PFSK-1 (cell line): ENCODE measurements at regions not wholly inside any gene's neighbourhood (a gene's known extent, or its start where the extent isn't known, plus 50 kb on each side); places are given as distances from the start of the nearest gene placed in this dataset.

Source experiments
- FOXP2 ChIP-seq: optimal IDR thresholded peaks from 2 replicates; pipeline ENCODE3; 2011; ENCODE audit warnings: borderline replicate concordance, control low read depth, inconsistent platforms; ENCODE audit not compliant: insufficient read depth; ENCODE audit errors: extremely low read length, extremely low read depth
- POLR2AphosphoS5 ChIP-seq: IDR thresholded peaks from 2 replicates; pipeline ENCODE4 v1.6.1; 2012; ENCODE audit warnings: low read depth, mild to moderate bottlenecking, control low read depth, low read length, moderate library complexity
- REST ChIP-seq, 2 experiments: IDR thresholded peaks; 2 replicates each; pipeline versions ENCODE4 v1.6.1 to v1.8.0; 2011 to 2012; ENCODE audit warnings: low read depth in 2 of 2, low read length in 2 of 2, control low read depth in 1 of 2, inconsistent platforms in 1 of 2, mild to moderate bottlenecking in 1 of 2, moderate library complexity in 1 of 2; ENCODE audit not compliant: insufficient read depth in 1 of 2
- SIN3A ChIP-seq: IDR thresholded peaks from 2 replicates; pipeline ENCODE4 v1.6.1; 2012; ENCODE audit warnings: mild to moderate bottlenecking, low read length, moderate library complexity, borderline replicate concordance; ENCODE audit not compliant: insufficient read depth
- TAF1 ChIP-seq: IDR thresholded peaks from 2 replicates; pipeline ENCODE4 v1.6.1; 2012; ENCODE audit warnings: low read length, control low read depth, borderline replicate concordance; ENCODE audit not compliant: insufficient read depth

DNA sequence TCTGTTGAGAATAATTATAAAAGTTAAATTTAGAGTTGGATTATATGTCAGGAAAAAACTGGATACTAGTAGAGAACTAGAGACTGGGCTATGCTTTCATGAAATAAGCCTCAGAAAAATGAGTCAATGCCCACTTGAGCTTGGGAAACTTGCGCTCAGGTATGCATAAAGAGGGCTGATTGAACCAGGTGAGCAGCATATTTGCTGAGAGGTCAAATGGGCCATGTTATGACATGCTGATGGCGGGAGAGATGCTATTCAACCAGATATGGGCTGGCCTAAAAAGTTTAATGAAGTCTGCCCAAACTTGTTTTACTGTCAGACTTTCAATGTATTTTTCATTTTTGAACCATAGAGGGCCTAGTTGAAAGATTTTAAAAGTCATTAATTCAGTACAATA, 837.6 kb upstream of the GHITM start:
- TF ChIP-seq SIN3A (no peak), REST (IDR thresholded peaks at IDR 0.05; ENCODE audit: insufficient read depth in 1 of 2, low read depth in 2 of 2, low read length in 2 of 2) (no peak), TAF1 (no peak), POLR2AphosphoS5 (no peak), FOXP2 (no peak)

DNA sequence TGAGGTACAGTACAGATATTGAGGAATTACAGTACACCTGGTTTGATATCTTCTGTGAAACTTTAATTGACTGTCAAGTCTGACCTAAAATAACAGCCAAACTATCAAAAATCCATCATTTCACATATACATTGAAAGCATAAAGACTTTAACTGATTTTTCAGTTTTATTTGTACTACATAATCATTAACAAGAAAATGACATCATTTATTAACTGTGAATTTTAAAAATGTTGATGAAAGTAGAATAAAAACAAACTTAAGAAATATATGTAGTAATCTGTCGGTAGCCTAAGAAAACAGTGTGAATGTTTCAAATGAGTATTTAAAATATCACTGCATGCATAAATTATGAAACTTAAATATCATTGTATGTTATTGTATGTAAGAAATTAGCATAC, 836.7 kb upstream of the GHITM start:
- TF ChIP-seq SIN3A: no peak
- no peak for TF ChIP-seq POLR2AphosphoS5
- TF ChIP-seq FOXP2: no peak
- no peak for TF ChIP-seq TAF1
- no peak for TF ChIP-seq REST (IDR thresholded peaks at IDR 0.05; ENCODE audit: insufficient read depth in 1 of 2, low read depth in 2 of 2, low read length in 2 of 2)

GRCh38 chr10:83310688-83311087, 828.6 kb upstream of the GHITM start:
- TF ChIP-seq REST (IDR thresholded peaks at IDR 0.05; ENCODE audit: insufficient read depth in 1 of 2, low read depth in 2 of 2, low read length in 2 of 2): no peak
- TF ChIP-seq POLR2AphosphoS5: no peak
- TF ChIP-seq SIN3A: no peak
- TF ChIP-seq TAF1: no peak
- no peak for TF ChIP-seq FOXP2

DNA sequence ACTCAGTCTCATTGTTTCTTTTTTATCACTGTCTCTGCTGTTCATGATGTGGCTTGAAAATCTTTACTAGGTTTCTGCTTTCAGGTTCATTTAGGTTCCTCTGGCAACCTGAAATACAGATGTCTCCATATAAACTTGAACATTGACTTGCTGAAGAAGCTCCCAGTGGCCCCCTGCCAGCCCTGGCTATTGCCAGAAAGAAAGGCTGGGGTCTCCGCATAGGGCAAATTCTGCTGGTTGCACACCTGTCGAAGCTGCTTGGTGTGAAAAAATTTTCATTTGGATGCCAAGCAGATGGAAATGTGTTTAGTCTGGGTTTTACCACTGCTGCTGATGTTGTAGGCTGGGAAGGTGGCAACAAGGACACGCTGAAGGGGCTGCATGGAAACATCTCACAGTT, 826.7 kb upstream of the GHITM start:
- no peak for TF ChIP-seq POLR2AphosphoS5
- TF ChIP-seq TAF1: no peak
- no peak for TF ChIP-seq SIN3A
- no peak for TF ChIP-seq REST (IDR thresholded peaks at IDR 0.05; ENCODE audit: insufficient read depth in 1 of 2, low read depth in 2 of 2, low read length in 2 of 2)
- no peak for TF ChIP-seq FOXP2

DNA sequence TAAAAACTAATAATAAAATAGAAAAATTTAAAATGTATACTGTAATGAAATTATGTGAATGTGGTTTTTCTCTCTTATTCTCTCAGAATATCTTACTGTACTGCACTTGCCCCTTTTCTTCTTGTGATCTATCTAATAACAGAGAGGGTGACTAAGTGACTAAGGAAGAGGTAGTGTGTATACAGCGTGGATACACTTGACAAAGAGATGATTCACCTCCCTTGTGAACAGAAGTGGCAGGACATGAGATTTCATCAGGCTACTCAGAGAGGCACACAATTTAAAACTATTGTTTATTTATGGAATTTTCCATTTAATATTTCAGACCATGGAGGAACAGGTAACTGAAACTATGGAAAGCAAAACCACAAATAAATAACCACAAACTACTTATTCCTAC, 806.6 kb upstream of the GHITM start:
- TF ChIP-seq FOXP2 (no peak), REST (IDR thresholded peaks at IDR 0.05; ENCODE audit: insufficient read depth in 1 of 2, low read depth in 2 of 2, low read length in 2 of 2) (no peak), SIN3A (no peak), POLR2AphosphoS5 (no peak), TAF1 (no peak)
